GM10248 (cell line): ENCODE measurements at regions not wholly inside any gene's neighbourhood (a gene's known extent, or its start where the extent isn't known, plus 50 kb on each side); places are given as distances from the start of the nearest gene placed in this dataset.

Experiments
- CTCF ChIA-PET: fragments of 300-600 bp; sonication (Branson Sonifier 250); formaldehyde crosslinking; extraction: SDS; loops from one replicate; lab custom pipeline; 2021; ENCODE audit warnings: antibody characterized with exemption; lab: Yijun Ruan, JAX
- POLR2A ChIA-PET: fragments of 350-650 bp; sonication (Branson Sonifier 250); formaldehyde crosslinking; extraction: SDS; loops from one replicate; lab custom pipeline; 2020; ENCODE audit warnings: antibody characterized with exemption; lab: Yijun Ruan, JAX
- DNase-seq: peaks from one replicate; pipeline ENCODE4 v3.0.0; 2012; ENCODE audit errors: extremely low spot score
- CTCF ChIP-seq: IDR thresholded peaks from 2 replicates; pipeline ENCODE4 v1.5.1; 2012; ENCODE audit warnings: mild to moderate bottlenecking, low read depth; ENCODE audit errors: extremely low read depth, missing control alignments, control extremely low read depth

DNA sequence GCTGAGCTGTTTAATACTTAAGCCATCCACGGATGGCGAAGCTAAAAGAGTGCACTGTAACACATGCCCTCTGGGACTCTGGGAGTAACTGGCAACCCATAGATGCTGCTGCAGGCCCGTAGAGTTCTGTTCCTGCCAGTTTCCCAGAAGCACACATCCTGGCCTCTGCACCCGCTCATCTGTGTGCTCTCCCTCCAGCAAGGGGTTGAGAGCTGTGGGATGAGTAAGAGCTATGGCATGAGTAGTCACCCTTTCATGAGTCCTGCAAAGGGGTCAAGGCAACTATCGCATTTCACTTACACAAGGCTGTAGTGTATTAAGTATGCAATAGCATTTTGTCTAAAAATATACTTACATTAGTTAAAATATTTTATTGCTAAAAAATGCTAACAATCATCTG lies 1341.8 kb upstream of the NXPH2 start:
- TF ChIP-seq CTCF, result no peak
- DNase-seq, result no peak
- POLR2A ChIA-PET, result no interaction called here
- CTCF ChIA-PET, result no interaction called here

DNA sequence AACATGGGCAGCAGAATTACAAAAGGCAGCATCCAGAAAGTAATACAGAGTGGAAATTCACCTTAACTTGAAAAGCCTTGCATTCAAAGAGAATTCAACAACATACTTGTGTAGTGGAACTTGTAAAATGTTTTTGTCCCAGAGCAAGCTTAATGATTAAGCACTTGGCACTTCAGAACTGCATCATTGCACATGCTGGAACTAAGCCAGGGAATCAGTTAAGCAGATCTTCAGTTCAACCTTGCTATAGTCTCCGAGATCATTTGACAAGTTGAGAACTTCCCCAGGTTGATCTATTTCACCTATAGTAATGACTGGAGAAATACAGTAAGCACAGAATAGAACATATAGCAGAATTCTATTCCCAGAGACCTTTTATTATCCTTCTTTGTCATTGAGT lies 1337.2 kb upstream of the NXPH2 start:
- no peak for TF ChIP-seq CTCF
- DNase-seq, result no peak
- ChIA-PET POLR2A (no interaction called here), CTCF (no interaction called here)

GRCh38 chr2:140108706-140109475 lies 1328.7 kb upstream of the NXPH2 start:
- POLR2A ChIA-PET, result no interaction called here
- no peak for DNase-seq
- CTCF ChIA-PET, result interaction anchor here (1.4 kb wide), 1 partner anchor 14 kb away, joined by 3 read pairs; no protein-coding TSS in a partner anchor
- no peak for TF ChIP-seq CTCF

DNA sequence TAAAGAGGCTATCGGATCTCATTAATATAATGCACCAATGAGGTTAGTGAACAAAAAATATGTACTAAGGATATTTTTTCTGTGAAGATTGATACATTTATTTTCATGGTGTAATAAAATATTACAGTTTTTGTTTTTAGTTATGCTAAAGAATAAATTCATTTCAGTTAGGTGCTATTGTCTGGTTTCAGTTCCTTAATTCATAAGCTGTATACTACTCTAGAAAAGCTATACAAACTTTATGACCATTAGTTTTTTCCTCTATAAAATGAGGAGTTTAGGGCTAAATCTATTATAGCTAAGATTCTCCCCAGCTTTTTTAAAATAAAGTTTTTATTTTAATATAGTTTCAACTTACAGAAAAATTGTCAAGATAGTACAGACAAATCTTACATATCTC lies 1311.7 kb upstream of the NXPH2 start:
- POLR2A ChIA-PET, result no interaction called here
- no peak for TF ChIP-seq CTCF
- DNase-seq, result no peak
- CTCF ChIA-PET, result interaction anchor here (1.2 to 1.9 kb wide), 2 partner anchors 13 to 32 kb away, joined by 3 to 6 read pairs; no protein-coding TSS in a partner anchor

- POLR2A ChIA-PET, result no interaction called here
- TF ChIP-seq CTCF, result no peak
- CTCF ChIA-PET, result no interaction called here
- no peak for DNase-seq
These were observed 1306.8 kb upstream of the NXPH2 start for GRCh38 chr2:140086964-140087363.

DNA sequence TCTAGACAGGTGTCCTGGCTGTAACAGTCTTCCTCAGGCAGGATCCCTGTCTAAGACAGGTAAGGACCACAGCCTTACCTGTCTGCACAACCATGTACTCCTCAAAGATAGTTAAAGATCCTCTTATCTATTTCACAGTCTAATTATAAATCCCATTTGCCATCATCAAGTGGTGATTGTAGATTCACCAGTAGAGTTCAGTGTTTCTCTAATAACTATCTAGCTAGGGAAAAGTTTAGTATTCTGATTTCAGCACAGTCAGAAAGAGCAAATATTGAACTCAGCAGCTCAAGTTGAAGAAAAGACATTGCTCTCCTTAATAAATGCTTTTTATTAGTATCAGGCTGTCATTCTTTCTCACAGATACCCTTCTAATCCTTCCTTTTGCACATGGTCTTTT lies 1305.5 kb upstream of the NXPH2 start:
- TF ChIP-seq CTCF, result no peak
- DNase-seq, result no peak
- POLR2A ChIA-PET, result no interaction called here
- CTCF ChIA-PET, result interaction anchor here (1.3 kb wide), 1 partner anchor 1469 kb away, joined by 3 read pairs; no protein-coding TSS in a partner anchor
